Gastrocnemius medialis (tissue), 4 donors: ENCODE measurements at regions not wholly inside any gene's neighbourhood (a gene's known extent, or its start where the extent isn't known, plus 50 kb on each side); places are given as distances from the start of the nearest gene placed in this dataset.

Experiments
- ATAC-seq, 2 donors: fragments of 150-250 bp; one replicate each; pipeline ENCODE4 v1.9.1; 2016
- DNase-seq, 2 donors: peaks; one replicate each; pipeline ENCODE4 v3.0.0-alpha.2; 2019
- H3K27ac ChIP-seq, 4 donors: fragments of 200-600 bp; sonication (generic); 1 replicate in 1 of 4; 2 replicates in 3 of 4; pipeline ENCODE4 v1.5.1; 2016 to 2018; ENCODE audit warnings: mild to moderate bottlenecking in 2 of 4, moderate library complexity in 1 of 4
- H3K27me3 ChIP-seq, 3 donors: fragments of 200-600 bp; sonication (generic) in 2 of 3; 1 replicate in 1 of 3; 2 replicates in 2 of 3; pipeline versions ENCODE4 v1.5.1 to v1.6.0; 2016 to 2019; ENCODE audit warnings: mild to moderate bottlenecking in 1 of 3, moderate library complexity in 1 of 3
- H3K36me3 ChIP-seq, 2 donors: fragments of 200-600 bp; sonication (generic) in 1 of 2; one replicate each; pipeline ENCODE4 v1.5.1; 2017 to 2018
- H3K4me1 ChIP-seq, 2 donors: fragments of 200-600 bp; sonication (generic) in 1 of 2; one replicate each; pipeline ENCODE4 v1.5.1; 2016 to 2017; ENCODE audit warnings: mild to moderate bottlenecking in 2 of 2
- H3K4me3 ChIP-seq, 4 donors: fragments of 200-600 bp; sonication (generic) in 3 of 4; 1 replicate in 1 of 4; 2 replicates in 3 of 4; pipeline ENCODE4 v1.5.1; 2016 to 2019; ENCODE audit warnings: mild to moderate bottlenecking in 2 of 4
- H3K9me3 ChIP-seq, 3 donors: fragments of 200-600 bp; sonication (generic) in 2 of 3; 1 replicate in 1 of 3; 2 replicates in 2 of 3; pipeline ENCODE4 v1.5.1; 2016 to 2019
- CTCF ChIP-seq, 5 experiments: fragments of 450-650 bp in 3 of 5; fragments of 200-600 bp in 2 of 5; sonication (generic) in 2 of 5; IDR thresholded peaks in 4 of 5; conservative IDR thresholded peaks in 1 of 5; 1 replicate in 4 of 5; 2 replicates in 1 of 5; pipeline ENCODE4 v1.5.1; 2016 to 2019; ENCODE audit warnings: antibody characterized with exemption in 5 of 5, mild to moderate bottlenecking in 3 of 5, moderate library complexity in 3 of 5
- POLR2A ChIP-seq, 2 donors: fragments of 450-650 bp; IDR thresholded peaks; one replicate each; pipeline ENCODE4 v1.6.1; 2017; ENCODE audit warnings: antibody characterized with exemption in 2 of 2, mild to moderate bottlenecking in 2 of 2, moderate library complexity in 2 of 2
- in situ Hi-C, 4 donors: fragments of 200-750 bp; cut with MboI; loops; one replicate each; pipeline versions ENCODE4 v1.15.0 to v1.8.0; 2017; ENCODE audit warnings: low sequenced_read_pairs in 4 of 4
- intact Hi-C: fragments of 100-400 bp; cut with DNase I; formaldehyde crosslinking; loops from one replicate; pipeline ENCODE4 v1.15.1; 2023; ENCODE audit warnings: low total_unique reads

GRCh38 chr2:211045025-211045424, 488.6 kb downstream of the CPS1 start:
- H3K4me1 ChIP-seq, result no peaks in the 10 kb centered on the region
- no peak overlapping the region for H3K4me3 ChIP-seq
- intact Hi-C loops (no loop called here), in situ Hi-C loops (loop anchor here in 1 of 4 donors (25.0 kb wide), 1 partner anchor 433 kb away; no protein-coding TSS in a partner anchor)
- no peak for DNase-seq
- no peaks in the 10 kb centered on the region for H3K9me3 ChIP-seq
- TF ChIP-seq POLR2A (IDR thresholded peaks at IDR 0.05), result no peak
- no peak for TF ChIP-seq CTCF (IDR thresholded peaks at IDR 0.05 in 4 of 5, conservative IDR thresholded peaks at IDR 0.05 in 1 of 5)
- no peaks in the 10 kb centered on the region for H3K27me3 ChIP-seq
- H3K36me3 ChIP-seq, result no peaks in the 10 kb centered on the region
- no peak overlapping the region for H3K27ac ChIP-seq
- ATAC-seq, result no peak

GRCh38 chr2:211049321-211050018, 493.1 kb downstream of the CPS1 start:
- no peaks in the 10 kb centered on the region for H3K27me3 ChIP-seq
- in situ Hi-C loops, result loop anchor here in 1 of 4 donors (25.0 kb wide), 1 partner anchor 437 kb away; no protein-coding TSS in a partner anchor
- no peak overlapping the region for H3K27ac ChIP-seq
- DNase-seq (no peak), ATAC-seq (no peak)
- TF ChIP-seq CTCF (IDR thresholded peaks at IDR 0.05 in 4 of 5, conservative IDR thresholded peaks at IDR 0.05 in 1 of 5) (no peak), POLR2A (IDR thresholded peaks at IDR 0.05) (no peak)
- intact Hi-C loops, result no loop called here
- H3K4me3 ChIP-seq, result no peak overlapping the region
- H3K9me3 ChIP-seq, result no peaks in the 10 kb centered on the region
- H3K4me1 ChIP-seq, result no peaks in the 10 kb centered on the region
- no peaks in the 10 kb centered on the region for H3K36me3 ChIP-seq

- no peak for TF ChIP-seq CTCF (IDR thresholded peaks at IDR 0.05 in 4 of 5, conservative IDR thresholded peaks at IDR 0.05 in 1 of 5)
- Histone ChIP-seq H3K27ac (no peak overlapping the region), H3K4me3 (no peak overlapping the region), H3K9me3 (no peaks in the 10 kb centered on the region), H3K36me3 (no peaks in the 10 kb centered on the region), H3K4me1 (no peaks in the 10 kb centered on the region), H3K27me3 (no peaks in the 10 kb centered on the region)
- intact Hi-C loops (no loop called here), in situ Hi-C loops (no loop called here)
- DNase-seq, result no peak
- ATAC-seq, result no peak
These were observed 499.0 kb downstream of the CPS1 start for GRCh38 chr2:211055438-211055837.

- no peak for ATAC-seq
These were observed 505.4 kb downstream of the CPS1 start for GRCh38 chr2:211061612-211062296.

More at GRCh38 chr2:211061612-211062296, 505.4 kb downstream of the CPS1 start:
- in situ Hi-C loops (no loop called here), intact Hi-C loops (no loop called here)
- H3K4me3 ChIP-seq, result no peak overlapping the region
- no peaks in the 10 kb centered on the region for H3K36me3 ChIP-seq
- H3K4me1 ChIP-seq, result no peaks in the 10 kb centered on the region
- H3K27me3 ChIP-seq, result no peaks in the 10 kb centered on the region
- no peaks in the 10 kb centered on the region for H3K9me3 ChIP-seq
- H3K27ac ChIP-seq, result no peak overlapping the region
- TF ChIP-seq POLR2A (IDR thresholded peaks at IDR 0.05), result no peak
- no peak for TF ChIP-seq CTCF (IDR thresholded peaks at IDR 0.05 in 4 of 5, conservative IDR thresholded peaks at IDR 0.05 in 1 of 5)
- DNase-seq, result no peak
